Left lobe of liver (tissue), 2 donors: ENCODE measurements at regions not wholly inside any gene's neighbourhood (a gene's known extent, or its start where the extent isn't known, plus 50 kb on each side); places are given as distances from the start of the nearest gene placed in this dataset.

Source experiments
- ATAC-seq: fragments of 200-7000 bp; cut with Tn5 transposase; one replicate; pipeline ENCODE4 v1.9.1; 2020; ENCODE audit warnings: mild to moderate bottlenecking, moderate library complexity
- DNase-seq: peaks from one replicate; pipeline ENCODE4 v3.0.0-alpha.2; 2020; ENCODE audit warnings: low spot score
- donor health status: DM: no; HTN: no; CAD: no; lungs with moderate emphysema.
- donor health status: DM: no; HTN: yes; CAD: no.

GRCh38 chr15:93300796-93301195 lies 211.8 kb upstream of the RGMA start:
- ATAC-seq (no peak), DNase-seq (no peak)

- no peak for ATAC-seq
- DNase-seq, result no peak
These were observed 210.7 kb upstream of the RGMA start for GRCh38 chr15:93299675-93300074.

GRCh38 chr15:93298901-93299300 lies 209.9 kb upstream of the RGMA start:
- no peak for ATAC-seq
- DNase-seq, result no peak

- no peak for ATAC-seq
- DNase-seq, result no peak
These were observed 207.9 kb upstream of the RGMA start for GRCh38 chr15:93296759-93297500.

- ATAC-seq (no peak), DNase-seq (no peak)
These were observed 205.9 kb upstream of the RGMA start for GRCh38 chr15:93294896-93295295.

- ATAC-seq (no peak), DNase-seq (no peak)
These were observed 205.1 kb upstream of the RGMA start for GRCh38 chr15:93294066-93294465.

GRCh38 chr15:93291380-93291779 lies 202.4 kb upstream of the RGMA start:
- no peak for ATAC-seq
- DNase-seq, result no peak

- DNase-seq, result no peak
- no peak for ATAC-seq
These were observed 201.6 kb upstream of the RGMA start for GRCh38 chr15:93290618-93290946.

- ATAC-seq, result no peak
- DNase-seq, result no peak
These were observed 201.1 kb upstream of the RGMA start for GRCh38 chr15:93289941-93290617.

- no peak for DNase-seq
- no peak for ATAC-seq
These were observed 199.8 kb upstream of the RGMA start for GRCh38 chr15:93288728-93289294.

- no peak for DNase-seq
These were observed 197.4 kb upstream of the RGMA start for GRCh38 chr15:93286446-93286845.

GRCh38 chr15:93283854-93284253 lies 194.8 kb upstream of the RGMA start:
- DNase-seq (no peak), ATAC-seq (no peak)

More at GRCh38 chr15:93286446-93286845, 197.4 kb upstream of the RGMA start:
- no peak for ATAC-seq

- DNase-seq, result no peak
- no peak for ATAC-seq
These were observed 193.8 kb upstream of the RGMA start for GRCh38 chr15:93282808-93283207.

- no peak for DNase-seq
- no peak for ATAC-seq
These were observed 189.8 kb upstream of the RGMA start for GRCh38 chr15:93278783-93279182.

- ATAC-seq (no peak), DNase-seq (no peak)
These were observed 189.0 kb upstream of the RGMA start for GRCh38 chr15:93278006-93278405.

- DNase-seq, result no peak
- no peak for ATAC-seq
These were observed 185.2 kb upstream of the RGMA start for GRCh38 chr15:93274257-93274656.

- no peak for ATAC-seq
- DNase-seq, result no peak
These were observed 182.9 kb upstream of the RGMA start for GRCh38 chr15:93271871-93272270.

- DNase-seq (no peak), ATAC-seq (no peak)
These were observed 182.0 kb upstream of the RGMA start for GRCh38 chr15:93270937-93271467.

GRCh38 chr15:93268066-93268465 lies 179.1 kb upstream of the RGMA start:
- no peak for DNase-seq
- ATAC-seq, result no peak

- DNase-seq (no peak), ATAC-seq (no peak)
These were observed 177.3 kb upstream of the RGMA start for GRCh38 chr15:93266291-93266690.

- DNase-seq (no peak), ATAC-seq (no peak)
These were observed 176.1 kb upstream of the RGMA start for GRCh38 chr15:93265111-93265556.

GRCh38 chr15:93261845-93262244 lies 172.8 kb upstream of the RGMA start:
- no peak for ATAC-seq
- DNase-seq, result no peak
